HL-60 (cell line): ENCODE measurements at regions not wholly inside any gene's neighbourhood (a gene's known extent, or its start where the extent isn't known, plus 50 kb on each side); places are given as distances from the start of the nearest gene placed in this dataset.

Experiments used
- DNase-seq, 2 experiments: peaks; one replicate each; pipeline ENCODE4 v3.0.0-alpha.2; 2010 to 2020; ENCODE audit warnings: low read depth in 1 of 2, low spot score in 1 of 2
- H3K27ac ChIP-seq: fragments of 250-450 bp; sonication (Bioruptor Pico); replicated peaks from 2 replicates; pipeline ENCODE4 v1.5.1; 2020; ENCODE audit warnings: mild to moderate bottlenecking, moderate library complexity
- H3K27me3 ChIP-seq: fragments of 250-450 bp; sonication (Bioruptor Pico); 2 replicates; pipeline ENCODE4 v1.5.1; 2021; ENCODE audit warnings: mild to moderate bottlenecking, moderate library complexity; ENCODE audit not compliant: insufficient read depth, poor library complexity, severe bottlenecking
- H3K4me3 ChIP-seq: replicated peaks from 2 replicates; pipeline ENCODE4 v1.5.1; 2011; ENCODE audit warnings: mild to moderate bottlenecking, control low read depth, low read length; ENCODE audit not compliant: insufficient read depth
- CTCF ChIP-seq: IDR thresholded peaks from one replicate; pipeline ENCODE4 v1.5.1; 2011; ENCODE audit warnings: low read length, control low read depth, inconsistent platforms; ENCODE audit not compliant: insufficient read depth
- GABPA ChIP-seq: IDR thresholded peaks from 2 replicates; pipeline ENCODE4 v1.6.1; 2012; ENCODE audit warnings: low read depth
- POLR2AphosphoS5 ChIP-seq: IDR thresholded peaks from 2 replicates; pipeline ENCODE4 v1.6.1; 2012; ENCODE audit warnings: low read depth
- REST ChIP-seq: IDR thresholded peaks from 2 replicates; pipeline ENCODE4 v1.6.1; 2012; ENCODE audit warnings: low read depth; ENCODE audit not compliant: insufficient replicate concordance
- SPI1 ChIP-seq: IDR thresholded peaks from 2 replicates; pipeline ENCODE4 v1.6.1; 2012; ENCODE audit warnings: low read depth, mild to moderate bottlenecking, borderline replicate concordance

DNA sequence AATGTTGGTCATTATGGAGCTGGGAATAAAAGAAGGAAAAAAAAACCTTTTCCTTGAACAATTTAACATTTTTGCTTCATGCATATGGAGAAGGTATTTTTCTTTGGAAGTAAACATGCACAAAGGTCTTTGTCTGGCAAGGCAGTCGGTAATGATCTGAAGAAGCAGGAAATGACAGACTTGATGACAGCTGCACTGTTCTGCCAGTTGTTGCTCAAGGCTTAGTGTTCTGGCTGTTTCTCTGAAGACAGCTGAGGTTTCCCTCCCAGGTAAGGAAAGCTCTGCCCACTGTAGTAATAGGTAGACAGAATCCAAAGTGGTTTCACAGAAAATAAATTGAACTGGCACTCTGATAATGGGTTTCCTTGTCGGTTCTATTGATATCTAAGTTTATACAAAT is 308.4 kb upstream of the GCFC2 start:
- H3K27me3 ChIP-seq, result no peaks in the 10 kb centered on the region
- TF ChIP-seq POLR2AphosphoS5 (no peak), SPI1 (no peak), CTCF (no peak), REST (no peak), GABPA (no peak)
- DNase-seq, result no peak
- no peak overlapping the region for H3K4me3 ChIP-seq
- no peak overlapping the region for H3K27ac ChIP-seq

- no peaks in the 10 kb centered on the region for H3K27me3 ChIP-seq
- H3K27ac ChIP-seq, result no peak overlapping the region
- DNase-seq, result no peak
- no peak overlapping the region for H3K4me3 ChIP-seq
- peak; percentile 78 for TF ChIP-seq SPI1
- TF ChIP-seq REST, result no peak
These were observed 298.8 kb upstream of the GCFC2 start for GRCh38 chr2:76009484-76009883.

- no peaks in the 10 kb centered on the region for H3K27me3 ChIP-seq
- TF ChIP-seq GABPA, result no peak
- no peak for TF ChIP-seq POLR2AphosphoS5
- no peak for TF ChIP-seq CTCF
- no peak for TF ChIP-seq REST
- TF ChIP-seq SPI1, result no peak
- H3K27ac ChIP-seq, result no peak overlapping the region
- H3K4me3 ChIP-seq, result no peak overlapping the region
- no peak for DNase-seq
These were observed 297.4 kb upstream of the GCFC2 start for GRCh38 chr2:76008001-76008702.
